Gastrocnemius medialis (tissue), 4 donors: ENCODE measurements at regions not wholly inside any gene's neighbourhood (a gene's known extent, or its start where the extent isn't known, plus 50 kb on each side); places are given as distances from the start of the nearest gene placed in this dataset.

Experiments used
- ATAC-seq, 2 donors: fragments of 150-250 bp; one replicate each; pipeline ENCODE4 v1.9.1; 2016
- DNase-seq, 2 donors: peaks; one replicate each; pipeline ENCODE4 v3.0.0-alpha.2; 2019
- H3K27ac ChIP-seq, 4 donors: fragments of 200-600 bp; sonication (generic); 1 replicate in 1 of 4; 2 replicates in 3 of 4; pipeline ENCODE4 v1.5.1; 2016 to 2018; ENCODE audit warnings: mild to moderate bottlenecking in 2 of 4, moderate library complexity in 1 of 4
- H3K27me3 ChIP-seq, 3 donors: fragments of 200-600 bp; sonication (generic) in 2 of 3; 1 replicate in 1 of 3; 2 replicates in 2 of 3; pipeline versions ENCODE4 v1.5.1 to v1.6.0; 2016 to 2019; ENCODE audit warnings: mild to moderate bottlenecking in 1 of 3, moderate library complexity in 1 of 3
- H3K36me3 ChIP-seq, 2 donors: fragments of 200-600 bp; sonication (generic) in 1 of 2; one replicate each; pipeline ENCODE4 v1.5.1; 2017 to 2018
- H3K4me1 ChIP-seq, 2 donors: fragments of 200-600 bp; sonication (generic) in 1 of 2; one replicate each; pipeline ENCODE4 v1.5.1; 2016 to 2017; ENCODE audit warnings: mild to moderate bottlenecking in 2 of 2
- H3K4me3 ChIP-seq, 4 donors: fragments of 200-600 bp; sonication (generic) in 3 of 4; 1 replicate in 1 of 4; 2 replicates in 3 of 4; pipeline ENCODE4 v1.5.1; 2016 to 2019; ENCODE audit warnings: mild to moderate bottlenecking in 2 of 4
- H3K9me3 ChIP-seq, 3 donors: fragments of 200-600 bp; sonication (generic) in 2 of 3; 1 replicate in 1 of 3; 2 replicates in 2 of 3; pipeline ENCODE4 v1.5.1; 2016 to 2019
- POLR2A ChIP-seq, 2 donors: fragments of 450-650 bp; IDR thresholded peaks; one replicate each; pipeline ENCODE4 v1.6.1; 2017; ENCODE audit warnings: antibody characterized with exemption in 2 of 2, mild to moderate bottlenecking in 2 of 2, moderate library complexity in 2 of 2
- in situ Hi-C, 4 donors: fragments of 200-750 bp; cut with MboI; loops; one replicate each; pipeline versions ENCODE4 v1.15.0 to v1.8.0; 2017; ENCODE audit warnings: low sequenced_read_pairs in 4 of 4
- intact Hi-C: fragments of 100-400 bp; cut with DNase I; formaldehyde crosslinking; loops from one replicate; pipeline ENCODE4 v1.15.1; 2023; ENCODE audit warnings: low total_unique reads
- TF ChIP-seq, protein P1 (sequence below), 5 experiments: fragments of 450-650 bp in 3 of 5; fragments of 200-600 bp in 2 of 5; sonication (generic) in 2 of 5; IDR thresholded peaks in 4 of 5; conservative IDR thresholded peaks in 1 of 5; 1 replicate in 4 of 5; 2 replicates in 1 of 5; pipeline ENCODE4 v1.5.1; 2016 to 2019; ENCODE audit warnings: antibody characterized with exemption in 5 of 5, mild to moderate bottlenecking in 3 of 5, moderate library complexity in 3 of 5

DNA sequence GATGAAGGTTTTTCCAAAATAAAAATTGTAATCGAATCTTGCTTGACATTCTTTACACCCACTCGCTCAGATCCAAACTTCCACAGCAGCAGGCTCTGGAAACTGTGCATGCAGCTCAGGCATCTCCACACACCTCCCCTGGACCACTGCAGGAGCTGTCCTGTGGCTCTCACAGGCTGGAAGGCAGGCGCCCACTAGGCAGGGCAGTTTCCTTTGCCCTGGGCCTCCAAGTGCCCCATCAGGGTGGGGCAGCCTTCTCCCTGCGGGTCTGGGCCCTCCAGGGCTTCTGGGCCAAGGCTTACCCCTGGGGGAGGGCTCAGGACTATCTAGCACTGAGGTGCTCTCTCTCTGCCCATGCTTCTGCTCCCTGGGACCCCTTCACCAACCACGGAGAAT is 114.5 kb upstream of the RPL38 start:
- Histone ChIP-seq H3K27me3 (peaks cover 0 to 4% (median 0%) of the 10 kb centered on the region in 3 donors), H3K4me3 (no peak overlapping the region), H3K27ac (no peak overlapping the region), H3K9me3 (no peaks in the 10 kb centered on the region), H3K4me1 (no peaks in the 10 kb centered on the region), H3K36me3 (no peaks in the 10 kb centered on the region)
- no peak for ATAC-seq
- in situ Hi-C loops: no loop called here
- TF ChIP-seq, protein P1, sequence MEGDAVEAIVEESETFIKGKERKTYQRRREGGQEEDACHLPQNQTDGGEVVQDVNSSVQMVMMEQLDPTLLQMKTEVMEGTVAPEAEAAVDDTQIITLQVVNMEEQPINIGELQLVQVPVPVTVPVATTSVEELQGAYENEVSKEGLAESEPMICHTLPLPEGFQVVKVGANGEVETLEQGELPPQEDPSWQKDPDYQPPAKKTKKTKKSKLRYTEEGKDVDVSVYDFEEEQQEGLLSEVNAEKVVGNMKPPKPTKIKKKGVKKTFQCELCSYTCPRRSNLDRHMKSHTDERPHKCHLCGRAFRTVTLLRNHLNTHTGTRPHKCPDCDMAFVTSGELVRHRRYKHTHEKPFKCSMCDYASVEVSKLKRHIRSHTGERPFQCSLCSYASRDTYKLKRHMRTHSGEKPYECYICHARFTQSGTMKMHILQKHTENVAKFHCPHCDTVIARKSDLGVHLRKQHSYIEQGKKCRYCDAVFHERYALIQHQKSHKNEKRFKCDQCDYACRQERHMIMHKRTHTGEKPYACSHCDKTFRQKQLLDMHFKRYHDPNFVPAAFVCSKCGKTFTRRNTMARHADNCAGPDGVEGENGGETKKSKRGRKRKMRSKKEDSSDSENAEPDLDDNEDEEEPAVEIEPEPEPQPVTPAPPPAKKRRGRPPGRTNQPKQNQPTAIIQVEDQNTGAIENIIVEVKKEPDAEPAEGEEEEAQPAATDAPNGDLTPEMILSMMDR (IDR thresholded peaks at IDR 0.05 in 4 of 5, conservative IDR thresholded peaks at IDR 0.05 in 1 of 5): no peak
- DNase-seq: no peak
- intact Hi-C loops: no loop called here

DNA sequence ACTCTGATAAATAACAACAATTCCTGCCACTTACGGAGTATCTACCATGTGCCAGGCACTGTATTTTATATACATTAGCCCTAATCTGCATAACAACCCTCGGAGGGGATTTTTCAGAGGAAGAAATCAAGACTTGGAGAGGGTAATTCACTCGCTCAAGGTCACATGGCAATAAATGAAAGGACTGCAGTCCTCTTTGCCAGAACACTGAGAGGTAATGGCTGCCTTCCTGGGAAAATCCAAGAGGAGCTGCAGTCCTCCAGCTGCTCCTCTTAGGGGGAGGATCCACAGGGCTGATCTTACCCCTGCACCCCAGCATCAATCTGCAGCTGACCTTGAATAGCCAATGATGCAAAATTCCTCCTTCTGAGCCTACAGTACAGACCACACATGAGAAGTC is 114.1 kb upstream of the RPL38 start:
- TF ChIP-seq, protein P1 (IDR thresholded peaks at IDR 0.05 in 4 of 5, conservative IDR thresholded peaks at IDR 0.05 in 1 of 5): no peak
- no peak for TF ChIP-seq POLR2A (IDR thresholded peaks at IDR 0.05)
- Histone ChIP-seq H3K27me3 (peaks cover 0 to 4% (median 0%) of the 10 kb centered on the region in 3 donors), H3K36me3 (no peaks in the 10 kb centered on the region), H3K4me3 (no peak overlapping the region), H3K9me3 (no peaks in the 10 kb centered on the region), H3K27ac (no peak overlapping the region), H3K4me1 (no peaks in the 10 kb centered on the region)
- DNase-seq (no peak), ATAC-seq (no peak)
- in situ Hi-C loops (no loop called here), intact Hi-C loops (no loop called here)

DNA sequence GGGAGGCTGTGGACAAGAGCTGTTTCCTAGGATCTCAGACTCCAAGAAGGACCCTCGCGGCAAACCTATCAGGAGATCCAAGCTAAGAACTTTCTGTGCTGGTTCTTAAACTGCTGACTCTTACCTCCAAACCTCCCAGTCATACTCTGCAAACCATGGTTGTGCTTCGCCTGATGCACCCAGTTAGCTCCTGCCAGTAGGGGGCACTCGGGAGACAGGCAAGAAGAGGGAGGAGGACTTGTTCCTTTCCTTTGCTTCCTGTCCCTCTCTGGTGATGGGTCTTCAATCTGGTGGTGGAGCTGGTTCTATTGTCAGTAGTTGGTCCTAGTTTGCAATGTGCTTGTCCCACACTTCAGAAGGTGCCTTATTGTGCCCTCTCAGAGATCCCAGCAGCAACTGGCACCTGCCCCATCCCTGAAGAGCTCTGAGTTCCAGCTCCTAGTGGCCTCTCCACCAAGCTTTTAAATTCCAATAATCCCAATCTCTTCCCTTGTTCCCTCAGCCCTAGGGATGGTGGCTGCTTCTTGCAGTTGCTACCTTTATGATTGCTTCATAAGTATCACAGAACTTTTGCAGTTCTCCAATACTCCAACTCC is 113.5 kb upstream of the RPL38 start:
- intact Hi-C loops (no loop called here), in situ Hi-C loops (no loop called here)
- no peaks in the 10 kb centered on the region for H3K9me3 ChIP-seq
- H3K4me1 ChIP-seq: no peaks in the 10 kb centered on the region
- DNase-seq (no peak), ATAC-seq (no peak)
- peaks cover 0 to 4% (median 0%) of the 10 kb centered on the region in 3 donors for H3K27me3 ChIP-seq
- H3K36me3 ChIP-seq: no peaks in the 10 kb centered on the region
- no peak overlapping the region for H3K4me3 ChIP-seq
- TF ChIP-seq, protein P1 (IDR thresholded peaks at IDR 0.05 in 4 of 5, conservative IDR thresholded peaks at IDR 0.05 in 1 of 5): no peak
- no peak for TF ChIP-seq POLR2A (IDR thresholded peaks at IDR 0.05)
- no peak overlapping the region for H3K27ac ChIP-seq

DNA sequence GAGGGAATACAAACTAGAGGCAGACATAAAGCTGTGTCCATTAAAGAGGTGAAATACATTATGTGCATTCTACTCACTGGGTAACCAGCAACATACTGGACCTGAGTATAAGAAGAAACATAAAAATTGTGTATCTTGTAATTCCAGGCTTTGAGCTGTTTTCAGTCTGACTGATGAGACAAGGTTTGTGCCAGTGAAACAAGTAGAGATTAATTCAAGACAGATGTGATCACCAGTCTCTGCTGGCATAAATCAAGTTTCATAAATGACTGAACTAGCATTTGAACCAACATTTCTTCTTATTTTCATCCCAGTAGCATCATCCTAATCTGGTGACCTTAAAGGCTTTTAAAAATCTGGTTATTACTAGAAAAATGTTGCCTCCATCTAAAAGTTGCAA is 108.8 kb upstream of the RPL38 start:
- no peaks in the 10 kb centered on the region for H3K4me1 ChIP-seq
- H3K36me3 ChIP-seq: no peaks in the 10 kb centered on the region
- intact Hi-C loops: no loop called here
- no peak for ATAC-seq
- H3K27ac ChIP-seq: no peak overlapping the region
- in situ Hi-C loops: no loop called here
- H3K9me3 ChIP-seq: no peaks in the 10 kb centered on the region
- no peak for DNase-seq
- no peaks in the 10 kb centered on the region for H3K27me3 ChIP-seq
- H3K4me3 ChIP-seq: no peak overlapping the region
- TF ChIP-seq, protein P1 (IDR thresholded peaks at IDR 0.05 in 4 of 5, conservative IDR thresholded peaks at IDR 0.05 in 1 of 5): no peak
- no peak for TF ChIP-seq POLR2A (IDR thresholded peaks at IDR 0.05)

DNA sequence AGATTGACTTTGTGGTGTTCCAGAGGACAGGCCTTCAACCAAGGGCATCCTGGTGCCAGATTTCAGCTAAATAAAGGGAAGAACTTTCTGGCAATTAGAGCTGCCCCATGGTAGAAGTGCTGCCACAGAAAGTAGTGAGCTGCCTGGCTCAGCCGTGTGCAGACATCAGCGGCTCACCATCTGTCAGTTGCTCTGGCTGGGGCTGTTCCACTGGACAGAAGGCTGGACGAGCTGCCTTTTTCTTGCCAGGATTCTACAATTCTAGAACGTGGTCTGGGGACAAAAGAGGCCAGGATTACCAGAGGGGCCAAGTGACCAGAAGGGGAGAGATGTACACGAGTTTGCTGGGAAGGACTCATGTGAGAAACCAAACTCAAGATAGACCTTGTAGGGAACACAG is 107.0 kb upstream of the RPL38 start:
- no peak overlapping the region for H3K4me3 ChIP-seq
- DNase-seq (no peak), ATAC-seq (no peak)
- intact Hi-C loops: no loop called here
- no peaks in the 10 kb centered on the region for H3K9me3 ChIP-seq
- no peak for TF ChIP-seq POLR2A (IDR thresholded peaks at IDR 0.05)
- TF ChIP-seq, protein P1 (IDR thresholded peaks at IDR 0.05 in 4 of 5, conservative IDR thresholded peaks at IDR 0.05 in 1 of 5): no peak
- H3K27ac ChIP-seq: no peak overlapping the region
- no peaks in the 10 kb centered on the region for H3K4me1 ChIP-seq
- no peaks in the 10 kb centered on the region for H3K36me3 ChIP-seq
- in situ Hi-C loops: no loop called here
- H3K27me3 ChIP-seq: peaks cover 0 to 3% (median 0%) of the 10 kb centered on the region in 3 donors
